ENCODE measurements at regions not wholly inside any gene's neighbourhood (a gene's known extent, or its start where the extent isn't known, plus 50 kb on each side); places are given as distances from the start of the nearest gene placed in this dataset.

GRCh38 chr9:20111173-20111843 lies 322.5 kb upstream of the SLC24A2 start:
- DNase-seq = no peak
- TF ChIP-seq POLR2A (IDR thresholded peaks at IDR 0.05; ENCODE audit: low read length) = no peak
- TF ChIP-seq GATA1 (IDR thresholded peaks at IDR 0.05; ENCODE audit: low read depth, low read length) = no peak

GRCh38 chr9:20095430-20096092 lies 306.7 kb upstream of the SLC24A2 start:
- DNase-seq = no peak
- TF ChIP-seq POLR2A (IDR thresholded peaks at IDR 0.05; ENCODE audit: low read length) (no peak), GATA1 (IDR thresholded peaks at IDR 0.05; ENCODE audit: low read depth, low read length) (no peak)

- TF ChIP-seq GATA1 (IDR thresholded peaks at IDR 0.05; ENCODE audit: low read depth, low read length) (no peak), POLR2A (IDR thresholded peaks at IDR 0.05; ENCODE audit: low read length) (no peak)
- no peak for DNase-seq
Measured at GRCh38 chr9:20092561-20092960, 303.7 kb upstream of the SLC24A2 start.

- TF ChIP-seq POLR2A (IDR thresholded peaks at IDR 0.05; ENCODE audit: low read length) = no peak
- TF ChIP-seq GATA1 (IDR thresholded peaks at IDR 0.05; ENCODE audit: low read depth, low read length) = no peak
- DNase-seq = no peak
Measured at GRCh38 chr9:20087481-20087880, 298.6 kb upstream of the SLC24A2 start.

- no peak for TF ChIP-seq GATA1 (IDR thresholded peaks at IDR 0.05; ENCODE audit: low read depth, low read length)
- TF ChIP-seq POLR2A (IDR thresholded peaks at IDR 0.05; ENCODE audit: low read length) = no peak
- no peak for DNase-seq
Measured at GRCh38 chr9:20085842-20086241, 297.0 kb upstream of the SLC24A2 start.

- no peak for DNase-seq
Measured at GRCh38 chr9:20084125-20084524, 295.3 kb upstream of the SLC24A2 start.

GRCh38 chr9:20083390-20083789 lies 294.6 kb upstream of the SLC24A2 start:
- no peak for DNase-seq
- TF ChIP-seq POLR2A (IDR thresholded peaks at IDR 0.05; ENCODE audit: low read length) = no peak
- no peak for TF ChIP-seq GATA1 (IDR thresholded peaks at IDR 0.05; ENCODE audit: low read depth, low read length)

More at GRCh38 chr9:20084125-20084524, 295.3 kb upstream of the SLC24A2 start:
- TF ChIP-seq GATA1 (IDR thresholded peaks at IDR 0.05; ENCODE audit: low read depth, low read length) = no peak

GRCh38 chr9:20082831-20083230 lies 294.0 kb upstream of the SLC24A2 start:
- TF ChIP-seq POLR2A (IDR thresholded peaks at IDR 0.05; ENCODE audit: low read length) (no peak), GATA1 (IDR thresholded peaks at IDR 0.05; ENCODE audit: low read depth, low read length) (no peak)
- DNase-seq = no peak

- no peak for DNase-seq
Measured at GRCh38 chr9:20082406-20082805, 293.6 kb upstream of the SLC24A2 start.

GRCh38 chr9:20078246-20078645 lies 289.4 kb upstream of the SLC24A2 start:
- no peak for DNase-seq
- TF ChIP-seq POLR2A (IDR thresholded peaks at IDR 0.05; ENCODE audit: low read length) = no peak
- no peak for TF ChIP-seq GATA1 (IDR thresholded peaks at IDR 0.05; ENCODE audit: low read depth, low read length)

More at GRCh38 chr9:20082406-20082805, 293.6 kb upstream of the SLC24A2 start:
- TF ChIP-seq GATA1 (IDR thresholded peaks at IDR 0.05; ENCODE audit: low read depth, low read length) = no peak
- TF ChIP-seq POLR2A (IDR thresholded peaks at IDR 0.05; ENCODE audit: low read length) = no peak

GRCh38 chr9:20074291-20074690 lies 285.5 kb upstream of the SLC24A2 start:
- no peak for DNase-seq
- no peak for TF ChIP-seq GATA1 (IDR thresholded peaks at IDR 0.05; ENCODE audit: low read depth, low read length)
- TF ChIP-seq POLR2A (IDR thresholded peaks at IDR 0.05; ENCODE audit: low read length) = no peak

GRCh38 chr9:20070336-20070735 lies 281.5 kb upstream of the SLC24A2 start:
- no peak for TF ChIP-seq GATA1 (IDR thresholded peaks at IDR 0.05; ENCODE audit: low read depth, low read length)
- no peak for TF ChIP-seq POLR2A (IDR thresholded peaks at IDR 0.05; ENCODE audit: low read length)
- no peak for DNase-seq

GRCh38 chr9:20065796-20066700 lies 277.2 kb upstream of the SLC24A2 start:
- TF ChIP-seq GATA1 (IDR thresholded peaks at IDR 0.05; ENCODE audit: low read depth, low read length) = no peak
- DNase-seq = no peak

GRCh38 chr9:20065046-20065445 lies 276.2 kb upstream of the SLC24A2 start:
- TF ChIP-seq GATA1 (IDR thresholded peaks at IDR 0.05; ENCODE audit: low read depth, low read length) (no peak), POLR2A (IDR thresholded peaks at IDR 0.05; ENCODE audit: low read length) (no peak)
- DNase-seq = no peak

All from erythroblast (primary cell).